ENCODE measurements at regions not wholly inside any gene's neighbourhood (a gene's known extent, or its start where the extent isn't known, plus 50 kb on each side); places are given as distances from the start of the nearest gene placed in this dataset.

DNA sequence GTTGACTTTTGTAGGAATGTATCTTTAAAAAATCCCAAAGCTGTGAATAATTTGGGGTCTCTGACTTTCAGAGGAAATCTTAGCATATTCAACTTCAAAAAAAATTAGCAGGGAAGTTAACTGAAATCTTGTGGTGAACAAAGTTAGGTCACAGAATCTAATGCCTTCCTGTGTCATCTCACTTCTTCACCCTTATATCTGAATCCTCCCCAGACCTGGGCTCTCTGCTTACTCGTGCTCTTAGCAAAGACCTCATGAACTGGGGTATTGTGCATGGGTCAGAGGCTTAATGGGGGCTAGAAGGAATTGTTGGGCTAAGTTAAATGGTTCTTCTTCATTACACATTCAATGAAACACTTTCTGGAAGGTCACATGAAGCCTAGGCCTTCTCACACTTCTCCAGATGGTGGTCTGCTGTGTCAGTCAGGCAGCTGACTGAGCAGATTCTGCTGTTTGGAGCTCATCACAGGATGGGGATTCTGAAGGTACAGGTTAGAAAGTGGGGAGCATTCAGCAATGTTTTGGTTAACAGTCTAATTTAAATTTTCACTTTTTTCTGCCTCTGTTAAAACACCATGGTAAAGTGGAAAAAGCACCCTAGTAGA lies 131.3 kb downstream of the SUCLG1 start:
- TF ChIP-seq, protein P1, sequence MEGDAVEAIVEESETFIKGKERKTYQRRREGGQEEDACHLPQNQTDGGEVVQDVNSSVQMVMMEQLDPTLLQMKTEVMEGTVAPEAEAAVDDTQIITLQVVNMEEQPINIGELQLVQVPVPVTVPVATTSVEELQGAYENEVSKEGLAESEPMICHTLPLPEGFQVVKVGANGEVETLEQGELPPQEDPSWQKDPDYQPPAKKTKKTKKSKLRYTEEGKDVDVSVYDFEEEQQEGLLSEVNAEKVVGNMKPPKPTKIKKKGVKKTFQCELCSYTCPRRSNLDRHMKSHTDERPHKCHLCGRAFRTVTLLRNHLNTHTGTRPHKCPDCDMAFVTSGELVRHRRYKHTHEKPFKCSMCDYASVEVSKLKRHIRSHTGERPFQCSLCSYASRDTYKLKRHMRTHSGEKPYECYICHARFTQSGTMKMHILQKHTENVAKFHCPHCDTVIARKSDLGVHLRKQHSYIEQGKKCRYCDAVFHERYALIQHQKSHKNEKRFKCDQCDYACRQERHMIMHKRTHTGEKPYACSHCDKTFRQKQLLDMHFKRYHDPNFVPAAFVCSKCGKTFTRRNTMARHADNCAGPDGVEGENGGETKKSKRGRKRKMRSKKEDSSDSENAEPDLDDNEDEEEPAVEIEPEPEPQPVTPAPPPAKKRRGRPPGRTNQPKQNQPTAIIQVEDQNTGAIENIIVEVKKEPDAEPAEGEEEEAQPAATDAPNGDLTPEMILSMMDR (IDR thresholded peaks at IDR 0.05; ENCODE audit: low read length) = no peak
- no peak for TF ChIP-seq EZH2 (IDR thresholded peaks at IDR 0.05; ENCODE audit: borderline replicate concordance, low read length)
